IMR-90 (cell line): ENCODE measurements at regions not wholly inside any gene's neighbourhood (a gene's known extent, or its start where the extent isn't known, plus 50 kb on each side); places are given as distances from the start of the nearest gene placed in this dataset.
"Not testable (repeated sequence)": the region's sequence is repeated elsewhere in the genome, so short reads cannot be mapped to it uniquely, and the experiment has no call there.

Experiments used
- ATAC-seq: fragments of 200-7000 bp; cut with Tn5 transposase; 2 replicates; pipeline ENCODE4 v1.9.1; 2020; ENCODE audit warnings: low read depth, mild to moderate bottlenecking, moderate library complexity
- BruUV-seq: library from RNA; stranded (reverse); fragments of 400-500 nt; replicated peaks from 2 replicates; lab custom pipeline; 2021; lab: Mats Ljungman, UMichigan
- CTCF ChIA-PET: fragments of 300-600 bp; formaldehyde crosslinking; extraction: SDS; loops from one replicate; lab custom pipeline; 2021; ENCODE audit warnings: antibody characterized with exemption; lab: Yijun Ruan, JAX
- POLR2A ChIA-PET: fragments of 300-600 bp; sonication (Branson Sonifier 250); formaldehyde crosslinking; loops from one replicate; lab custom pipeline; 2022; ENCODE audit warnings: antibody characterized with exemption; ENCODE audit not compliant: unreplicated experiment; lab: Charles Lee
- DNase-seq: peaks from one replicate; pipeline ENCODE4 v3.0.0; 2013
- H2AFZ ChIP-seq: replicated peaks from 2 replicates; pipeline ENCODE3; 2013; ENCODE audit warnings: low read length, mild to moderate bottlenecking; ENCODE audit not compliant: poor library complexity
- H2AK5ac ChIP-seq: 2 replicates; pipeline ENCODE4 v1.6.1; 2013; ENCODE audit warnings: low read depth, low read length, inconsistent platforms
- H2AK9ac ChIP-seq: replicated peaks from 2 replicates; pipeline ENCODE3; 2013; ENCODE audit warnings: mild to moderate bottlenecking, low read depth, low read length, moderate library complexity; ENCODE audit not compliant: poor library complexity
- H2BK120ac ChIP-seq: 2 replicates; pipeline ENCODE4 v1.6.1; 2013; ENCODE audit warnings: low read depth, low read length, inconsistent platforms
- H2BK15ac ChIP-seq: 3 replicates; pipeline ENCODE4 v1.6.1; 2013; ENCODE audit warnings: low read depth, low read length, inconsistent platforms
- H2BK20ac ChIP-seq: 2 replicates; pipeline ENCODE4 v1.6.1; 2013; ENCODE audit warnings: low read depth, mild to moderate bottlenecking, inconsistent platforms, low read length, moderate library complexity
- H2BK5ac ChIP-seq: 2 replicates; pipeline ENCODE4 v1.6.1; 2013; ENCODE audit warnings: mild to moderate bottlenecking, low read depth, low read length, inconsistent platforms; ENCODE audit not compliant: poor library complexity, severe bottlenecking
- H3K14ac ChIP-seq: replicated peaks from 2 replicates; pipeline ENCODE4 v1.6.1; 2013; ENCODE audit warnings: low read depth, low read length, inconsistent platforms
- H3K18ac ChIP-seq: 2 replicates; pipeline ENCODE4 v1.6.1; 2013; ENCODE audit warnings: low read depth, low read length, control low read depth
- H3K23ac ChIP-seq: 2 replicates; pipeline ENCODE4 v1.6.1; 2013; ENCODE audit warnings: low read depth, low read length, inconsistent platforms
- H3K27ac ChIP-seq: 2 replicates; pipeline ENCODE4 v1.5.1; 2013; ENCODE audit warnings: mild to moderate bottlenecking, control low read depth, low read length; ENCODE audit not compliant: insufficient read depth
- H3K27me3 ChIP-seq: 2 replicates; pipeline ENCODE4 v1.6.1; 2013; ENCODE audit warnings: low read length; ENCODE audit not compliant: control insufficient read depth, insufficient read depth
- H3K36me3 ChIP-seq: 2 replicates; pipeline ENCODE4 v1.6.1; 2013; ENCODE audit warnings: low read length, mixed read lengths; ENCODE audit not compliant: control insufficient read depth, insufficient read depth
- H3K4ac ChIP-seq: 2 replicates; pipeline ENCODE4 v1.6.1; 2013; ENCODE audit warnings: low read depth, low read length, inconsistent platforms
- H3K4me1 ChIP-seq: 2 replicates; pipeline ENCODE4 v1.6.1; 2013; ENCODE audit warnings: low read length, mixed read lengths; ENCODE audit not compliant: control insufficient read depth, insufficient read depth
- H3K4me2 ChIP-seq: 2 replicates; pipeline ENCODE4 v1.6.1; 2013; ENCODE audit warnings: low read depth, mild to moderate bottlenecking, control low read depth, low read length, moderate library complexity
- H3K4me3 ChIP-seq: 2 replicates; pipeline ENCODE4 v1.5.1; 2013; ENCODE audit warnings: low read depth, mild to moderate bottlenecking, control low read depth, low read length, moderate library complexity; ENCODE audit not compliant: insufficient read depth
- H3K56ac ChIP-seq: 2 replicates; pipeline ENCODE4 v1.6.1; 2013; ENCODE audit warnings: low read length, inconsistent platforms; ENCODE audit not compliant: insufficient read depth; ENCODE audit errors: extremely low read depth
- H3K79me1 ChIP-seq, 2 experiments: 2 replicates each; pipeline ENCODE4 v1.6.1; 2013; ENCODE audit warnings: low read length in 2 of 2, inconsistent platforms in 1 of 2, low read depth in 1 of 2
- H3K9ac ChIP-seq: 2 replicates; pipeline ENCODE4 v1.6.1; 2013; ENCODE audit warnings: low read depth, low read length, control low read depth
- H3K9me1 ChIP-seq: 2 replicates; pipeline ENCODE4 v1.6.1; 2013; ENCODE audit warnings: low read length, inconsistent platforms; ENCODE audit not compliant: insufficient read depth
- H3K9me3 ChIP-seq: 2 replicates; pipeline ENCODE4 v1.6.1; 2013; ENCODE audit warnings: low read length; ENCODE audit not compliant: control insufficient read depth, insufficient read depth
- H4K20me1 ChIP-seq: 2 replicates; pipeline ENCODE4 v1.6.1; 2013; ENCODE audit warnings: low read length, inconsistent platforms; ENCODE audit not compliant: insufficient read depth
- H4K5ac ChIP-seq: 2 replicates; pipeline ENCODE4 v1.6.1; 2013; ENCODE audit warnings: mild to moderate bottlenecking, low read depth, low read length, control low read depth
- H4K8ac ChIP-seq, 2 experiments: 2 replicates each; pipeline ENCODE4 v1.6.1; 2013; ENCODE audit warnings: low read depth in 2 of 2, low read length in 2 of 2, control low read depth in 1 of 2, inconsistent platforms in 1 of 2
- H4K91ac ChIP-seq: 2 replicates; pipeline ENCODE4 v1.6.1; 2013; ENCODE audit warnings: low read depth, low read length, inconsistent platforms; ENCODE audit not compliant: insufficient read depth
- CEBPB ChIP-seq: IDR thresholded peaks from 2 replicates; pipeline ENCODE4 v1.6.1; 2012; ENCODE audit warnings: low read depth, low read length, improper control_type of control experiment
- ELK1 ChIP-seq: fragments of 150-350 bp; IDR thresholded peaks from 2 replicates; pipeline ENCODE4 v1.6.1; 2016; ENCODE audit warnings: low read depth, mild to moderate bottlenecking, low read length, moderate library complexity, borderline replicate concordance
- MAFK ChIP-seq: IDR thresholded peaks from 2 replicates; pipeline ENCODE4 v1.6.1; 2012; ENCODE audit warnings: low read depth, low read length, improper control_type of control experiment
- MAZ ChIP-seq: IDR thresholded peaks from 2 replicates; pipeline ENCODE4 v1.6.1; 2012; ENCODE audit warnings: low read depth, mild to moderate bottlenecking, low read length, improper control_type of control experiment, moderate library complexity, borderline replicate concordance
- RFX5 ChIP-seq: IDR thresholded peaks from 2 replicates; pipeline ENCODE4 v1.8.0; 2012; ENCODE audit warnings: low read depth, mild to moderate bottlenecking, low read length, moderate library complexity
- WGBS, 2 experiments: methylation state at CpG; one replicate each; pipeline versions ENCODE4 v1.1.5 to v1.1.7; 2013; ENCODE audit warnings: missing lambda C conversion rate in 2 of 2; ENCODE audit not compliant: insufficient read length in 1 of 2; ENCODE audit errors: extremely low coverage in 2 of 2; 5-methylcytosine and 5-hydroxymethylcytosine counted together
- dilution Hi-C: fragments of 300-500 bp; cut with HindIII; formaldehyde crosslinking; loops from one replicate; pipeline ENCODE4 v1.14.3; 2018; ENCODE audit warnings: low sequenced_read_pairs; ENCODE audit not compliant: unreplicated experiment
- in situ Hi-C: fragments of 300-500 bp; cut with MboI; formaldehyde crosslinking; loops from 3 replicates; pipeline ENCODE4 v1.14.3; 2019; ENCODE audit warnings: low sequenced_read_pairs, inconsistent platforms, mixed read lengths
- intact Hi-C: fragments of 100-400 bp; cut with micrococcal nuclease; formaldehyde crosslinking; loops from 2 replicates; pipeline ENCODE4 v1.10.0; 2022

DNA sequence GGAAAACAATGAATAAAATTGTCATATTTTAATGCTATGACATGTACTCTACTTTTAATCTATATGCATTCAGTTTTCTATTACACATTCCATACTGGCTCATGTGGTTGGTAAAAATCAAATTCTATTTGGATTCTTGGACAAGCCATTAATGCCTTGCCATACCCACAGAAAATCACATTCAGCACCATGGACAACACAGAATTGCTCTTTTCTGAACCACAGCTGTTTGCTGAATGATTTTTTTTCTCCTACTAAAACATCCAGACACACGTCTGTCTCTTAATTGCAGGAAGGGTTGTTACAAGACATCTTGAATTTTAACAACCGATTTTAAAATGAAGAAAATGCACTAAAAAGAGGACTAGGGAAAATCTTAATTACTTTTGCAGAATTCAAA, 675.6 kb downstream of the BRINP1 start:
- no CpG with 5 or more reads among the region's 2 CpGs for WGBS, 2 experiments
- BruUV-seq, result no TSS peak

GRCh38 chr9:118695249-118695648, 674.0 kb downstream of the BRINP1 start:
- H3K4me2 ChIP-seq, H3K79me1 ChIP-seq, H3K14ac ChIP-seq, H3K9me3 ChIP-seq, POLR2A ChIA-PET, H3K27me3 ChIP-seq, H3K4me3 ChIP-seq, H4K5ac ChIP-seq, H3K18ac ChIP-seq, ATAC-seq, CTCF ChIA-PET, H2BK20ac ChIP-seq, intact Hi-C loops, H3K23ac ChIP-seq, DNase-seq, H2BK15ac ChIP-seq, H3K9ac ChIP-seq, H3K36me3 ChIP-seq, H3K27ac ChIP-seq, H2AFZ ChIP-seq, H4K20me1 ChIP-seq, H2BK5ac ChIP-seq, H2AK9ac ChIP-seq, H3K4me1 ChIP-seq, H4K91ac ChIP-seq, H2BK120ac ChIP-seq, H4K8ac ChIP-seq, H3K4ac ChIP-seq, H3K9me1 ChIP-seq, BruUV-seq, H2AK5ac ChIP-seq, in situ Hi-C loops, dilution Hi-C loops, H3K56ac ChIP-seq: not testable (repeated sequence)
- 97% methylated on average over 6 of the region's 23 CpGs; no CpG with 5 or more reads in 1 of the 2 experiments for WGBS, 2 experiments

More for the DNA sequence above, 675.6 kb downstream of the BRINP1 start:
- H3K9me1 ChIP-seq, result no peaks in the 10 kb centered on the region
- DNase-seq, result no peak
- no peak overlapping the region for H4K5ac ChIP-seq
- no peaks in the 10 kb centered on the region for H3K79me1 ChIP-seq
- H3K4ac ChIP-seq, result no peak overlapping the region
- H2AK9ac ChIP-seq, result no peak overlapping the region
- H2BK5ac ChIP-seq, result no peak overlapping the region
- peaks cover 6% of the 10 kb centered on the region for H3K9me3 ChIP-seq
- H4K91ac ChIP-seq, result no peak overlapping the region
- H3K4me2 ChIP-seq, result no peak overlapping the region
- no peaks in the 10 kb centered on the region for H4K20me1 ChIP-seq
- no peak overlapping the region for H2AFZ ChIP-seq
- no peaks in the 10 kb centered on the region for H3K4me1 ChIP-seq
- no peak overlapping the region for H2BK15ac ChIP-seq
- TF ChIP-seq MAZ (no peak), RFX5 (no peak), MAFK (no peak), CEBPB (no peak), ELK1 (no peak)
- no peak overlapping the region for H2BK120ac ChIP-seq
- no peak overlapping the region for H3K56ac ChIP-seq
- H4K8ac ChIP-seq, result no peak overlapping the region
- H3K18ac ChIP-seq, result no peak overlapping the region
- no peaks in the 10 kb centered on the region for H3K27me3 ChIP-seq
- H3K36me3 ChIP-seq, result no peaks in the 10 kb centered on the region
- no peak overlapping the region for H2AK5ac ChIP-seq
- in situ Hi-C loops, result no loop called here
- dilution Hi-C loops, result no loop called here
- no peak overlapping the region for H3K27ac ChIP-seq
- H2BK20ac ChIP-seq, result no peak overlapping the region
- ChIA-PET POLR2A (no interaction called here), CTCF (no interaction called here)
- no peak for ATAC-seq
- H3K23ac ChIP-seq, result no peak overlapping the region
- no peak overlapping the region for H3K14ac ChIP-seq
- H3K4me3 ChIP-seq, result no peak overlapping the region
- no peak overlapping the region for H3K9ac ChIP-seq
- intact Hi-C loops, result no loop called here
